ENCODE measurements at regions not wholly inside any gene's neighbourhood (a gene's known extent, or its start where the extent isn't known, plus 50 kb on each side); places are given as distances from the start of the nearest gene placed in this dataset.

- H3K36me3 ChIP-seq (ENCODE audit: control insufficient read depth, insufficient read depth, low read length): no peaks in the 10 kb centered on the region
- peak in 1 of 6 donors; percentile 35 for DNase-seq (ENCODE audit: low read depth in 4 of 6, low spot score in 6 of 6)
- no peaks in the 10 kb centered on the region for H3K27me3 ChIP-seq (ENCODE audit: control insufficient read depth, insufficient read depth, low read length)
- no peaks in the 10 kb centered on the region for H3K9me3 ChIP-seq (ENCODE audit: control insufficient read depth, insufficient read depth, low read length)
- WGBS (ENCODE audit: insufficient coverage): no CpG with 5 or more reads among the region's 1 CpG
- H3K4me3 ChIP-seq (ENCODE audit: low read depth, low read length): no peak overlapping the region
- no peaks in the 10 kb centered on the region for H3K4me1 ChIP-seq (ENCODE audit: control insufficient read depth, insufficient read depth, low read length)
- no peak overlapping the region for H3K27ac ChIP-seq (ENCODE audit: low read depth, low read length)
Observed at GRCh38 chr4:179001918-179002317, 1559.7 kb upstream of the AGA start.

GRCh38 chr4:179007755-179008154, 1565.5 kb upstream of the AGA start:
- H3K27ac ChIP-seq (ENCODE audit: low read depth, low read length): no peak overlapping the region
- DNase-seq (ENCODE audit: low read depth in 4 of 6, low spot score in 6 of 6): no peak
- no peaks in the 10 kb centered on the region for H3K4me1 ChIP-seq (ENCODE audit: control insufficient read depth, insufficient read depth, low read length)
- no peaks in the 10 kb centered on the region for H3K36me3 ChIP-seq (ENCODE audit: control insufficient read depth, insufficient read depth, low read length)
- no peak overlapping the region for H3K4me3 ChIP-seq (ENCODE audit: low read depth, low read length)
- no peaks in the 10 kb centered on the region for H3K9me3 ChIP-seq (ENCODE audit: control insufficient read depth, insufficient read depth, low read length)
- no peaks in the 10 kb centered on the region for H3K27me3 ChIP-seq (ENCODE audit: control insufficient read depth, insufficient read depth, low read length)

GRCh38 chr4:179017581-179017980, 1575.3 kb upstream of the AGA start:
- no peaks in the 10 kb centered on the region for H3K36me3 ChIP-seq (ENCODE audit: control insufficient read depth, insufficient read depth, low read length)
- no peaks in the 10 kb centered on the region for H3K27me3 ChIP-seq (ENCODE audit: control insufficient read depth, insufficient read depth, low read length)
- H3K4me3 ChIP-seq (ENCODE audit: low read depth, low read length): no peak overlapping the region
- H3K27ac ChIP-seq (ENCODE audit: low read depth, low read length): no peak overlapping the region
- no peak for DNase-seq (ENCODE audit: low read depth in 4 of 6, low spot score in 6 of 6)
- H3K9me3 ChIP-seq (ENCODE audit: control insufficient read depth, insufficient read depth, low read length): peaks cover 2% of the 10 kb centered on the region
- 86% methylated on average over 7 of the region's 8 CpGs for WGBS (ENCODE audit: insufficient coverage)
- no peaks in the 10 kb centered on the region for H3K4me1 ChIP-seq (ENCODE audit: control insufficient read depth, insufficient read depth, low read length)

- no peak for DNase-seq (ENCODE audit: low read depth in 4 of 6, low spot score in 6 of 6)
- WGBS (ENCODE audit: insufficient coverage): 82% methylated on average over 2 of the region's 4 CpGs
Observed at GRCh38 chr4:179027569-179027968, 1585.3 kb upstream of the AGA start.

GRCh38 chr4:179028321-179028720, 1586.1 kb upstream of the AGA start:
- no peaks in the 10 kb centered on the region for H3K36me3 ChIP-seq (ENCODE audit: control insufficient read depth, insufficient read depth, low read length)
- WGBS (ENCODE audit: insufficient coverage): 97% methylated on average over 2 of the region's 2 CpGs
- H3K9me3 ChIP-seq (ENCODE audit: control insufficient read depth, insufficient read depth, low read length): no peaks in the 10 kb centered on the region
- no peak overlapping the region for H3K4me3 ChIP-seq (ENCODE audit: low read depth, low read length)
- DNase-seq (ENCODE audit: low read depth in 4 of 6, low spot score in 6 of 6): peak in 1 of 6 donors; percentile 19
- no peaks in the 10 kb centered on the region for H3K27me3 ChIP-seq (ENCODE audit: control insufficient read depth, insufficient read depth, low read length)
- no peaks in the 10 kb centered on the region for H3K4me1 ChIP-seq (ENCODE audit: control insufficient read depth, insufficient read depth, low read length)
- no peak overlapping the region for H3K27ac ChIP-seq (ENCODE audit: low read depth, low read length)

More at GRCh38 chr4:179027569-179027968, 1585.3 kb upstream of the AGA start:
- Histone ChIP-seq H3K27me3 (ENCODE audit: control insufficient read depth, insufficient read depth, low read length) (no peaks in the 10 kb centered on the region), H3K9me3 (ENCODE audit: control insufficient read depth, insufficient read depth, low read length) (no peaks in the 10 kb centered on the region), H3K4me3 (ENCODE audit: low read depth, low read length) (no peak overlapping the region), H3K27ac (ENCODE audit: low read depth, low read length) (no peak overlapping the region), H3K36me3 (ENCODE audit: control insufficient read depth, insufficient read depth, low read length) (no peaks in the 10 kb centered on the region), H3K4me1 (ENCODE audit: control insufficient read depth, insufficient read depth, low read length) (no peaks in the 10 kb centered on the region)

- Histone ChIP-seq H3K27ac (ENCODE audit: low read depth, low read length) (no peak overlapping the region), H3K27me3 (ENCODE audit: control insufficient read depth, insufficient read depth, low read length) (no peaks in the 10 kb centered on the region), H3K4me3 (ENCODE audit: low read depth, low read length) (no peak overlapping the region), H3K36me3 (ENCODE audit: control insufficient read depth, insufficient read depth, low read length) (no peaks in the 10 kb centered on the region), H3K4me1 (ENCODE audit: control insufficient read depth, insufficient read depth, low read length) (no peaks in the 10 kb centered on the region), H3K9me3 (ENCODE audit: control insufficient read depth, insufficient read depth, low read length) (no peaks in the 10 kb centered on the region)
- no peak for DNase-seq (ENCODE audit: low read depth in 4 of 6, low spot score in 6 of 6)
- no CpG with 5 or more reads among the region's 1 CpG for WGBS (ENCODE audit: insufficient coverage)
Observed at GRCh38 chr4:179029683-179030082, 1587.4 kb upstream of the AGA start.

- Histone ChIP-seq H3K9me3 (ENCODE audit: control insufficient read depth, insufficient read depth, low read length) (no peaks in the 10 kb centered on the region), H3K36me3 (ENCODE audit: control insufficient read depth, insufficient read depth, low read length) (no peaks in the 10 kb centered on the region), H3K27me3 (ENCODE audit: control insufficient read depth, insufficient read depth, low read length) (no peaks in the 10 kb centered on the region), H3K27ac (ENCODE audit: low read depth, low read length) (no peak overlapping the region), H3K4me1 (ENCODE audit: control insufficient read depth, insufficient read depth, low read length) (no peaks in the 10 kb centered on the region), H3K4me3 (ENCODE audit: low read depth, low read length) (no peak overlapping the region)
- DNase-seq (ENCODE audit: low read depth in 4 of 6, low spot score in 6 of 6): no peak
- 0% methylated on average over 1 of the region's 1 CpG for WGBS (ENCODE audit: insufficient coverage)
Observed at GRCh38 chr4:179040259-179040658, 1598.0 kb upstream of the AGA start.

GRCh38 chr4:179048839-179049453, 1606.7 kb upstream of the AGA start:
- 40% methylated on average over 1 of the region's 6 CpGs for WGBS (ENCODE audit: insufficient coverage)
- Histone ChIP-seq H3K27ac (ENCODE audit: low read depth, low read length) (no peak overlapping the region), H3K36me3 (ENCODE audit: control insufficient read depth, insufficient read depth, low read length) (no peaks in the 10 kb centered on the region), H3K4me3 (ENCODE audit: low read depth, low read length) (no peak overlapping the region), H3K4me1 (ENCODE audit: control insufficient read depth, insufficient read depth, low read length) (no peaks in the 10 kb centered on the region), H3K27me3 (ENCODE audit: control insufficient read depth, insufficient read depth, low read length) (no peaks in the 10 kb centered on the region), H3K9me3 (ENCODE audit: control insufficient read depth, insufficient read depth, low read length) (no peaks in the 10 kb centered on the region)
- peak in 1 of 6 donors; percentile 66 for DNase-seq (ENCODE audit: low read depth in 4 of 6, low spot score in 6 of 6)

- WGBS (ENCODE audit: insufficient coverage): no CpG with 5 or more reads among the region's 1 CpG
- no peaks in the 10 kb centered on the region for H3K27me3 ChIP-seq (ENCODE audit: control insufficient read depth, insufficient read depth, low read length)
- DNase-seq (ENCODE audit: low read depth in 4 of 6, low spot score in 6 of 6): peak in 2 of 6 donors; percentile 27 to 81
- no peak overlapping the region for H3K4me3 ChIP-seq (ENCODE audit: low read depth, low read length)
- H3K27ac ChIP-seq (ENCODE audit: low read depth, low read length): no peak overlapping the region
- H3K4me1 ChIP-seq (ENCODE audit: control insufficient read depth, insufficient read depth, low read length): no peaks in the 10 kb centered on the region
- no peaks in the 10 kb centered on the region for H3K36me3 ChIP-seq (ENCODE audit: control insufficient read depth, insufficient read depth, low read length)
- H3K9me3 ChIP-seq (ENCODE audit: control insufficient read depth, insufficient read depth, low read length): no peaks in the 10 kb centered on the region
Observed at GRCh38 chr4:179051206-179051605, 1609.0 kb upstream of the AGA start.

- H3K9me3 ChIP-seq (ENCODE audit: control insufficient read depth, insufficient read depth, low read length): no peaks in the 10 kb centered on the region
- H3K4me1 ChIP-seq (ENCODE audit: control insufficient read depth, insufficient read depth, low read length): no peaks in the 10 kb centered on the region
- DNase-seq (ENCODE audit: low read depth in 4 of 6, low spot score in 6 of 6): no peak
- no peak overlapping the region for H3K4me3 ChIP-seq (ENCODE audit: low read depth, low read length)
- 83% methylated on average over 3 of the region's 3 CpGs for WGBS (ENCODE audit: insufficient coverage)
- no peak overlapping the region for H3K27ac ChIP-seq (ENCODE audit: low read depth, low read length)
- H3K27me3 ChIP-seq (ENCODE audit: control insufficient read depth, insufficient read depth, low read length): no peaks in the 10 kb centered on the region
- no peaks in the 10 kb centered on the region for H3K36me3 ChIP-seq (ENCODE audit: control insufficient read depth, insufficient read depth, low read length)
Observed at GRCh38 chr4:179059396-179059795, 1617.2 kb upstream of the AGA start.

Measured in spinal cord (tissue), 9 donors.